OCI-LY1 (cell line): ENCODE measurements at regions not wholly inside any gene's neighbourhood (a gene's known extent, or its start where the extent isn't known, plus 50 kb on each side); places are given as distances from the start of the nearest gene placed in this dataset.

Source experiments
- EZH2 ChIP-seq: fragments of 200-600 bp; sonication (generic), shearing (Covaris generic); IDR thresholded peaks from 2 replicates; pipeline ENCODE4 v1.8.0; 2017; ENCODE audit warnings: borderline replicate concordance, mixed run types, mild to moderate bottlenecking, antibody characterized with exemption, low read length, moderate library complexity, mixed read lengths
- TF ChIP-seq, protein P1 (sequence below): fragments of 200-600 bp; sonication (generic), shearing (Covaris generic); IDR thresholded peaks from 2 replicates; pipeline ENCODE4 v1.5.1; 2017; ENCODE audit warnings: mild to moderate bottlenecking, antibody characterized with exemption, low read length, moderate library complexity, mixed read lengths

DNA sequence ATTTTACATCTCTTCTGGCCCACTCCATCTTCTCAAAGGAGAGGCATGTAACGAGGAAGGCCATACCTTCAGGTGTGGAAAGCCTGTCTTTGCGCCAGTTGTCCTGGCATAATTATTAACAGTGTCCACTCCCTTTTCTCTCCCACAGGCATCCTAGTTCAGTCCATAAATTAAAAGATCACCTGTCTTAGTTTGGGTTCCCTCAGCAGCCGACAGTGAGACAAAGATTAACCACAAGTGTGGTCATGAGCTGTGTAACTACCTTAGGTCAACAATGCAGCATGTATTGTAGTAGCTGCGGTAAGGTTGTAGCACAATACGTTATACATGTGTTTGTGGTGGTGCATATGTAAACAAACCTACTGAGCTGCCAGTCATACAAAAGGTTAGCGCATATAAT, 103.3 kb upstream of the GALNT15 start:
- TF ChIP-seq, protein P1, sequence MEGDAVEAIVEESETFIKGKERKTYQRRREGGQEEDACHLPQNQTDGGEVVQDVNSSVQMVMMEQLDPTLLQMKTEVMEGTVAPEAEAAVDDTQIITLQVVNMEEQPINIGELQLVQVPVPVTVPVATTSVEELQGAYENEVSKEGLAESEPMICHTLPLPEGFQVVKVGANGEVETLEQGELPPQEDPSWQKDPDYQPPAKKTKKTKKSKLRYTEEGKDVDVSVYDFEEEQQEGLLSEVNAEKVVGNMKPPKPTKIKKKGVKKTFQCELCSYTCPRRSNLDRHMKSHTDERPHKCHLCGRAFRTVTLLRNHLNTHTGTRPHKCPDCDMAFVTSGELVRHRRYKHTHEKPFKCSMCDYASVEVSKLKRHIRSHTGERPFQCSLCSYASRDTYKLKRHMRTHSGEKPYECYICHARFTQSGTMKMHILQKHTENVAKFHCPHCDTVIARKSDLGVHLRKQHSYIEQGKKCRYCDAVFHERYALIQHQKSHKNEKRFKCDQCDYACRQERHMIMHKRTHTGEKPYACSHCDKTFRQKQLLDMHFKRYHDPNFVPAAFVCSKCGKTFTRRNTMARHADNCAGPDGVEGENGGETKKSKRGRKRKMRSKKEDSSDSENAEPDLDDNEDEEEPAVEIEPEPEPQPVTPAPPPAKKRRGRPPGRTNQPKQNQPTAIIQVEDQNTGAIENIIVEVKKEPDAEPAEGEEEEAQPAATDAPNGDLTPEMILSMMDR: no peak
- TF ChIP-seq EZH2: no peak
